Loucy (cell line): ENCODE measurements at regions not wholly inside any gene's neighbourhood (a gene's known extent, or its start where the extent isn't known, plus 50 kb on each side); places are given as distances from the start of the nearest gene placed in this dataset.

Experiments
- EZH2phosphoT487 ChIP-seq: fragments of 200-600 bp; IDR thresholded peaks from 2 replicates; pipeline ENCODE4 v1.6.1; 2018; ENCODE audit warnings: antibody characterized with exemption, mild to moderate bottlenecking, moderate library complexity, borderline replicate concordance
- TF ChIP-seq, protein P1 (sequence below): fragments of 200-600 bp; sonication (generic); conservative IDR thresholded peaks from 2 replicates; pipeline ENCODE4 v1.5.1; 2014; ENCODE audit warnings: mild to moderate bottlenecking, antibody characterized with exemption, low read length

DNA sequence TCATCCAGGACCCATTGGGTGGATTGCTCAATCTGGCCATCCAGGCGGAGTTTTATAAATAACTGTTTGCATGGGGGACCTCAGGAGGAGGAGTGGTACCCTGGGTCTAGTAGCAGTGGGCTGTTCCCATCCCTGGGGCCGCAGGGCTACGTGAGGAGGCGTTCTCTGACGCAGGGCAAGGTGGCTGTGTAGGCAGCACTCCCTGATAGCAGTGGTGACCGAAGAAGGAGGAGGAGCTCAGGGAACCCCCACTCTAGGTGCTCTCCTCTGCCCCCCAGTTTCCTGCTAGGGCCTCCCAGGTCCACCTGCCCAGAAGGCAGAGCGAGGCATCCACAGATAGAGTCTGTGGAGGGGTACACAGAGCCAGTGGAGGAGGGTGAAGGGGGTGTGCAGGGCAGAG is 64.1 kb downstream of the CCNE1 start:
- TF ChIP-seq, protein P1, sequence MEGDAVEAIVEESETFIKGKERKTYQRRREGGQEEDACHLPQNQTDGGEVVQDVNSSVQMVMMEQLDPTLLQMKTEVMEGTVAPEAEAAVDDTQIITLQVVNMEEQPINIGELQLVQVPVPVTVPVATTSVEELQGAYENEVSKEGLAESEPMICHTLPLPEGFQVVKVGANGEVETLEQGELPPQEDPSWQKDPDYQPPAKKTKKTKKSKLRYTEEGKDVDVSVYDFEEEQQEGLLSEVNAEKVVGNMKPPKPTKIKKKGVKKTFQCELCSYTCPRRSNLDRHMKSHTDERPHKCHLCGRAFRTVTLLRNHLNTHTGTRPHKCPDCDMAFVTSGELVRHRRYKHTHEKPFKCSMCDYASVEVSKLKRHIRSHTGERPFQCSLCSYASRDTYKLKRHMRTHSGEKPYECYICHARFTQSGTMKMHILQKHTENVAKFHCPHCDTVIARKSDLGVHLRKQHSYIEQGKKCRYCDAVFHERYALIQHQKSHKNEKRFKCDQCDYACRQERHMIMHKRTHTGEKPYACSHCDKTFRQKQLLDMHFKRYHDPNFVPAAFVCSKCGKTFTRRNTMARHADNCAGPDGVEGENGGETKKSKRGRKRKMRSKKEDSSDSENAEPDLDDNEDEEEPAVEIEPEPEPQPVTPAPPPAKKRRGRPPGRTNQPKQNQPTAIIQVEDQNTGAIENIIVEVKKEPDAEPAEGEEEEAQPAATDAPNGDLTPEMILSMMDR, result no peak
- TF ChIP-seq EZH2phosphoT487, result no peak
